ENCODE measurements at regions not wholly inside any gene's neighbourhood (a gene's known extent, or its start where the extent isn't known, plus 50 kb on each side); places are given as distances from the start of the nearest gene placed in this dataset.
"Not testable (repeated sequence)": the region's sequence is repeated elsewhere in the genome, so short reads cannot be mapped to it uniquely, and the experiment has no call there.

- DNase-seq: no peak
These were observed 150.0 kb downstream of the NFKBIZ start for GRCh38 chr3:101999177-101999779.

GRCh38 chr3:102000620-102001209, 151.4 kb downstream of the NFKBIZ start:
- DNase-seq: no peak

GRCh38 chr3:102002056-102002455, 152.7 kb downstream of the NFKBIZ start:
- no peak for DNase-seq

GRCh38 chr3:102004561-102004960, 155.2 kb downstream of the NFKBIZ start:
- DNase-seq: no peak

- DNase-seq: no peak
These were observed 156.2 kb downstream of the NFKBIZ start for GRCh38 chr3:102005551-102005950.

- no peak for DNase-seq
These were observed 157.6 kb downstream of the NFKBIZ start for GRCh38 chr3:102006812-102007485.

GRCh38 chr3:102008436-102008835, 159.1 kb downstream of the NFKBIZ start:
- not testable (repeated sequence) for DNase-seq

- DNase-seq: no peak
These were observed 167.1 kb downstream of the NFKBIZ start for GRCh38 chr3:102016417-102016816.

GRCh38 chr3:102017784-102018183, 168.5 kb downstream of the NFKBIZ start:
- no peak for DNase-seq

- DNase-seq: no peak
These were observed 169.2 kb downstream of the NFKBIZ start for GRCh38 chr3:102018551-102018950.

GRCh38 chr3:102020735-102021134, 171.4 kb downstream of the NFKBIZ start:
- DNase-seq: no peak

GRCh38 chr3:102024270-102024904, 175.1 kb downstream of the NFKBIZ start:
- no peak for DNase-seq

- no peak for DNase-seq
These were observed 176.4 kb downstream of the NFKBIZ start for GRCh38 chr3:102025606-102026270.

GRCh38 chr3:102026656-102027055, 177.3 kb downstream of the NFKBIZ start:
- DNase-seq: no peak

- DNase-seq: no peak
These were observed 181.3 kb downstream of the NFKBIZ start for GRCh38 chr3:102030661-102031060.

GRCh38 chr3:102031834-102032233, 182.5 kb downstream of the NFKBIZ start:
- no peak for DNase-seq

- no peak for DNase-seq
These were observed 183.4 kb downstream of the NFKBIZ start for GRCh38 chr3:102032491-102033383.

GRCh38 chr3:102034639-102035451, 185.5 kb downstream of the NFKBIZ start:
- DNase-seq: no peak

GRCh38 chr3:102036017-102036416, 186.7 kb downstream of the NFKBIZ start:
- no peak for DNase-seq

GRCh38 chr3:102036472-102036871, 187.2 kb downstream of the NFKBIZ start:
- DNase-seq: no peak

GRCh38 chr3:102037209-102037608, 187.9 kb downstream of the NFKBIZ start:
- DNase-seq: no peak
